HG02798 (cell line): ENCODE measurements at regions not wholly inside any gene's neighbourhood (a gene's known extent, or its start where the extent isn't known, plus 50 kb on each side); places are given as distances from the start of the nearest gene placed in this dataset.
"Not testable (repeated sequence)": the region's sequence is repeated elsewhere in the genome, so short reads cannot be mapped to it uniquely, and the experiment has no call there.

Experiments used
- ATAC-seq: cut with Tn5 transposase; IDR thresholded peaks from one replicate; pipeline ENCODE4 v1.9.1; 2021; ENCODE audit warnings: mild to moderate bottlenecking; ENCODE audit not compliant: unreplicated experiment, poor library complexity

- ATAC-seq = no peak
Measured at GRCh38 chr6:92341201-92341600, 1078.2 kb downstream of the EPHA7 start.

DNA sequence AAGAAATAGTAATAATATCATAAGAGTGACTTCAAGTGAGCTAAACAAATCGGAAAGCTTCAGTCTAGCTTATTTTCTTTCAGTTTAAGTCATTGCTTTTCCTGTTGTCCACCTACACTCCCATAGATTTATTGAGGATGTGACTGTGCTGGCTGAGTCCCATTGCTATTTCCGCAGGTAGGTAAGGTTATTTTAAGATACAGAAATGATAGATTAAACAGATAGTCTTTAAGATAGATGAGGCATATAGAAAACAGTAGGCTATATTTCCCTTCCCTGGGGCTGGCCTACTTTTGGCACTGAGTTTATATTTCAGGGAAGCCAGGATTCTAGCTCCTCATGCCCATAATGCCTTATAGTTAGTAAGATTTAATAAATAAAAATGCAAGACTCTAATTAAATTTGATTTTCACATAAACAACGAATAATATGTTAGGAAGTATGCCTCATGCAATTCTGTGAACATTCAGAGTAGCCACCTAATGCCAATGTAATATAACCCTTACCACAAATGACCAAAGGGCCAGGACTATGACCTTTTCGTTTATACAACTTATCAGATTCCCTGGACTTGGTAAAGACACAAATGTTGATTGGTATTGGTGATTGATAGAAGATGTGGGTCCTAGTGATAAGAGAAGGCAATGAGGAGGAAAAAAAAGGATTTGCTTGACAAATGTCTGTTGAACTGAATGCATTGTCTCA is 1079.3 kb downstream of the EPHA7 start:
- no peak for ATAC-seq

- no peak for ATAC-seq
Measured at GRCh38 chr6:92337571-92337970, 1081.8 kb downstream of the EPHA7 start.

DNA sequence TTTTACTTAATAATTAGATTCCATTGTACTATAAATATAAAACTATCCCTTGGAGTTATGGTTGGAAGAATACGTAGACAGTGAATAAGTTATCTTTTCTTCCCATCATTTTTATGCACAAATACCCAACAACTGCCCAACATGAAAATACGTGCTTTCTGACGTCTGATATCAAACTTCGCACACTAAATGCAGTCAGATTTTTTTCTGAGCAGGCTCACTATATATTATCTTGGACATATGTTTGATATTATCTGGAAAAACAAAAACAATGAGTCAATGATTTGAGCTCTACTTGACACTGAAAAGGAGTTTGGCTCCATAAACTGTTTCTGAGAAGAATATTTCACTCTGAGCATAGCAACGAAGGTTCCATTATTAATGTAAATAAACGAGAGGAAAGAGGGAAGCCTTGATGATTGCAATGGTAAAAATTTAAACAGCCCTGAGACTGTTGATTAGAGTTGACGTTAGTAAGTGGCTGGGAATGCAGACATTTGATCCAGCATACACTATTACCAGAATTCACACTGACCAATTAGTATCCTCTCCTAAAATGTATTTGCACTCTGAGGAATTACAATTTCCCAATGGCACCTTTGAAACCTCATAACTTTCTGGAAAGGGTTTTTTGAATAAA is 1090.0 kb downstream of the EPHA7 start:
- no peak for ATAC-seq

DNA sequence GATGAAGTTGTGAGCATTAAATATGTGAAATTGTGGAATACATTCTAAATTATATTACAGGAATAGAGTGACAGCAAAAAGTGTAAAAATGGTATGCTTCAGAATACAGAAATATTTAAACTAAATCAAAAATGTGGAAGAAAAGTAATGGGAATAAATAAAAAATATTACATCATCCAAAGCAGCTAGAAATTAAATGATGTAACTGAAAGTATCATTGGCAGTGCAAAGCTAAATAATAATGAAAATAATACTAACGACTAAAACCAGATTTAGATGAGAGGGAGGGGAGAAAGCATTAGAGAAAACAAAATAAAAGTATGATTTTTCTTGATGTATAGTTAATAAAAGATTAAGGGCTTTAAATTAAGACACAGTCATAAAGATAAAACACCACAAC is 1104.0 kb downstream of the EPHA7 start:
- ATAC-seq = no peak

DNA sequence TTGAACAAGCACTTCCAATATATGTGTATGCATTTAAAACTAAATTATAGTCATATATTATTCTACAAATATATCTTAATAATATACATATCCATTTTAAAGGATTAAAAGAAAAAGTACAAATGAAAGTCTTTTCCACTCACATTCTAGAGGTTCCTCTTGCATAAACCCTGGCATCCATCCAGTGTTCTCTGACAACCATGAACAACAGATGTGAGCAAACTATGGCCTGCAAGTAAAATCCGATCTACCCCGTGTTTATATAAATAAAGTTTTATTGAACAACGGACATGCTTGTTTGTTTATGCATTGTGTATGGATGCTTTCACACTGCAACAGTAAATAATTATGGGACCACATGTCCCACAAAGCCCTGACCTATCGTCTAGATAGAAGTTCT is 1122.3 kb downstream of the EPHA7 start:
- ATAC-seq = no peak

GRCh38 chr6:92292067-92292466 is 1127.3 kb downstream of the EPHA7 start:
- ATAC-seq = no peak

DNA sequence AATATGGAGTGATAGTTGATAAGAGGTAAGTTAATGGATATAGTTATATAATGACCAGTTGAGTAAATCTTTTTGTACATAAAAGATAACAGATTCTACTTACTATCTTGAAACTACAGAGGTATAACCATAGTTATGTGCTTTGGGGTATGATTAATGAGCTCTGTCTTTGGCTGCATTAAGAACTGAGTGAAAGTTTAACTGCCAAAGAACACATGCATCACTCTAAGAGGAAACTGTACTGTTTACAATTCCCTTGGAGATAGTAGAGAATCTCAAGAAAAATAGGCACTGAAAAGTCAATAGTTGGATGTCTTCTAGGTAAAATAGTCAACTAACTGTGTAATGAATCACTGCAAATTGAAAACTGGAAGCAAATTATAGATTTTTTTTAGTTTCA is 1129.5 kb downstream of the EPHA7 start:
- ATAC-seq = no peak

GRCh38 chr6:92281571-92282076 is 1137.7 kb downstream of the EPHA7 start:
- ATAC-seq = no peak

GRCh38 chr6:92275150-92275549 is 1144.2 kb downstream of the EPHA7 start:
- ATAC-seq = no peak

DNA sequence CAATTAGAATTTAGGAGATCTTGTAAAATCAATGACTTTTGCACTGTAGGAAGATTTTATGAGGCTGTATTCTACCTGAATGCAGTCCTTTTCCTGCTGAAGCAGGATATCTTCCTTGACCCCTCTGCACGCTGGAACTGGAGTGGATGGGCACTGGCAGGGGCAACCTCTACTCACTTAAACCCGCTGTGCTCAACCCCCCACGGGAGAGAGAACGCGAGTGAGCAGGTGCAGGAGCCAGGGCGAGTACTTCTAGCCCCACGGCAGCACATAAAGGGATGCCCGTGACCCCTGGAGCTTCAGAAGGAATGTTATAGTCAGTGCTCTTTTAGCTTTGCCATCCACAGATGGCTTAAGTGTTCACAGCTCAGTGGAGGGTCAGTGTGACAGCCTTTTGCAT is 1144.8 kb downstream of the EPHA7 start:
- ATAC-seq = no peak

DNA sequence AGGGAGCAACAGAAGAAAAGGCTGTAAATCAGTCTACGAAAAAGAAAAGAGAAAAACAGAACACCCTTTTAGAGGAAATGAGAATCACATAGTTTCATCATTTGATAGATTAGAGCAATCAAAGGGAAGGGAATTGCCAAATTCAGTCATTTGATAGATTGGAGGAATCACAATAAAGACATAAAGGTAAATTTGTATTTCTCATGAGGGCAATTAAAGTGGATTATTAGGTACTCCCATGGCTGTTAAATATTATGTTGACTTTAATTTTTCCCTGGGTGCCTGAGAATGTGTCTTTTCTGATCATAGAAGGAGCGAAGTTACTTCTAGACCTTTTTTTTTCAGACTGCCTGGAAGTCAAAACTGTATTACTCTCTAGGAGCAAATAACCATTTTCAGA is 1145.7 kb downstream of the EPHA7 start:
- no peak for ATAC-seq

GRCh38 chr6:92271091-92271490 is 1148.3 kb downstream of the EPHA7 start:
- ATAC-seq = no peak

GRCh38 chr6:92270365-92270764 is 1149.0 kb downstream of the EPHA7 start:
- no peak for ATAC-seq

GRCh38 chr6:92267335-92267734 is 1152.0 kb downstream of the EPHA7 start:
- no peak for ATAC-seq

- ATAC-seq = no peak
Measured at GRCh38 chr6:92263864-92264263, 1155.5 kb downstream of the EPHA7 start.

GRCh38 chr6:92259171-92259570 is 1160.2 kb downstream of the EPHA7 start:
- ATAC-seq = no peak

DNA sequence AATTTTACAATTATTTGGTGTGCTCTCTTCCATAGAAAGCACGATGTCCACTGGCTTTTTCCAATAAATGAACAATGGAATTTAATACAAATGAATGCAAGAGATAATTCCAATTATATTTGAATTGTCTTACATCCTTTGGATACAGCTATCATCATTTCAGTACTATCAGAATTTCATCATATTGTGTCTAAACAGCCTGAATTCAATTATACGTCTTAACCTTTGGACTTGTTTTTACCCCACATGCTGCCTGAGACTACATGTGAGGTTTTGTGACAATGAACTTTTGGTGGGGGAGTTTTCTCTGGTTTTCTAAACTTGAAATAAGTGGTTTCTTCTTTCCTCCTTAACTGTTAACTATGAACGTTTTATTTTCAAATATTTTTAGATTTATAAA is 1176.0 kb downstream of the EPHA7 start:
- ATAC-seq = no peak

DNA sequence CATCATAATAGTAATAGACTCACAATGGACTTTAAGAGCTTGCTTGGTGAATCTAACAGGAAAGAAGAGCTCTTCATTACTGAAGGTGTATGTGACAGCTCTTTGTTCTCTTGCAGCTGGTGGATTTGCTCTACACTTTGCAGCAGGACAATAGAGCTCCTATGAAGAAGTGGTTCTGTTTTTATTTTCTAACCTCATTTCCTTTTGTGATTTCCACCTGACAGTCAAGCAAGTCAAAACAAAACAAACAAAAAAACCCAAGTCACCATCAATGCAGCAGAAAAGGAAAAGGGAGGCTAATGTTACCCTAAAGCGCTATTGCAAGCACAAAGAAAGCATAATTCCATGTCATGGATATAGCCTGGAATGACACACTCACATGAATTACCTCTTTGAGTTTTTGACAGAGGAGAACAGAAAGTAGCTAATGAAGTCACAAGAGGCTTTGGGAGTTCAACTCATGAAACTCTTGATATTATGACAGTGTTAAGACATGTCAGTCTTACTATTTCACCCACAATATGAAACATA is 1188.1 kb downstream of the EPHA7 start:
- ATAC-seq = no peak

- ATAC-seq = not testable (repeated sequence)
Measured at GRCh38 chr6:92219987-92220386, 1199.4 kb downstream of the EPHA7 start.

DNA sequence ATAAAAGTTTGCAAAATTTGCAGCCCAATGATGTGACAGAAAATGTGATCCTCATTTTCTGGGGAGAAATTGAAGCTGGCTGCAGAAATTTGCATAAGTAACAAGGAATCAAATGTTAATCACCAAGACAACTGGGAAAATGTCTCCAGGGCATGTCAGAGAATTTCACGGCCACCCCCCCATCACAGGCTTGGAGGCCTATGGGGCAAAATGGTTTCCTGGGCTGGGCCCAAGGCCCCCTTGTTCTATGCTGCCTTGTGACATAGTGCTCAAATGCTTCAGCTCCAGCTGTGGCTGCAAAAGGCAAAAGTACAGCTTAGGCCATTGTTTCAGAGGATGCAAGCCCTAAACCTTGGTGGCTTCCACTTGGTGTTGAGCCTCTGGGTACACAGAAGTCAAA is 1202.6 kb downstream of the EPHA7 start:
- no peak for ATAC-seq

DNA sequence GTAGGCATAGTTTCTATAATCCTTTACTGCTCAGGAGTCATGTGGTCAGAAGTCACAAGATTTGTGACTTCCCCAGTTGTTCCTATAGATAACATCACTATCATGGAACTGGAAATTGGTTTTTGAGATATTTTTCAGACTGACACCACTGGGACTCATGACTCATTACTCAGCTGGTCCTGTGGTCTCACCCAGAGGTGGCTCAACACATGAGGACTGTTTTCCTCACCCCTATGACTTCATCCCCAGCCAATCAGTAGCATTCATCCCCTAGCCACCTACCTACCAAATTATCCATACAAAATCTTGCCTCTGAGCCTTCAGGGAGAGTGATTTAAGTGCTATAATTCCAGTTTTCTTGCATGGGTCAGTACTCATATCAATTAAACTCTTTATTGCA is 1217.7 kb downstream of the EPHA7 start:
- no peak for ATAC-seq
